K562 (cell line): ENCODE measurements at regions not wholly inside any gene's neighbourhood (a gene's known extent, or its start where the extent isn't known, plus 50 kb on each side); places are given as distances from the start of the nearest gene placed in this dataset.

ENCODE experiments used
- ATAC-seq: fragments of 200-7000 bp; cut with Tn5 transposase; 3 replicates; pipeline ENCODE4 v1.9.1; 2020; ENCODE audit warnings: moderate library complexity
- BruUV-seq: library from RNA; stranded (reverse); fragments of 400-500 nt; replicated peaks from 2 replicates; lab custom pipeline; 2021; lab: Mats Ljungman, UMichigan
- CTCF ChIA-PET: fragments of 300-600 bp; formaldehyde crosslinking; extraction: SDS; loops from one replicate; lab custom pipeline; 2021; ENCODE audit warnings: low intra/inter-chr PET ratio; lab: Yijun Ruan, JAX
- POLR2A ChIA-PET: fragments of 300-600, 350-650 bp; sonication (Branson Sonifier 250); formaldehyde crosslinking; extraction: SDS; loops from one replicate; lab custom pipeline; 2021; ENCODE audit warnings: antibody characterized with exemption, inconsistent platforms; lab: Yijun Ruan, JAX
- DNase-seq, 4 experiments: peaks; one replicate each; pipeline versions ENCODE4 v3.0.0 to v3.0.0-alpha.2; 2011 to 2018; ENCODE audit warnings: low spot score in 3 of 4, mixed read lengths in 3 of 4; ENCODE audit errors: extremely low read depth in 1 of 4
- FAIRE-seq: peaks from 2 replicates; lab custom pipeline; 2011; peaks lifted over from hg19 to GRCh38; lab: Jason Lieb, UNC
- H2AFZ ChIP-seq: 2 replicates; pipeline ENCODE4 v1.6.0; 2011; ENCODE audit warnings: low read depth, low read length, control low read depth, inconsistent platforms
- H3K27ac ChIP-seq: fragments of 200-600 bp; 3 replicates; pipeline ENCODE4 v1.8.0; 2011; ENCODE audit warnings: low read depth, mild to moderate bottlenecking, control low read depth, inconsistent platforms, low read length, moderate library complexity, mixed read lengths; ENCODE audit errors: extremely low read depth
- H3K27me3 ChIP-seq, 2 experiments: fragments of 300-600 bp in 1 of 2; 2 replicates in 1 of 2; 3 replicates in 1 of 2; pipeline versions ENCODE4 v1.6.0 to v1.8.0; 2011; ENCODE audit warnings: inconsistent platforms in 2 of 2, low read length in 2 of 2, mild to moderate bottlenecking in 1 of 2, mixed read lengths in 1 of 2, moderate library complexity in 1 of 2; ENCODE audit not compliant: control insufficient read depth in 2 of 2, insufficient read depth in 2 of 2
- H3K36me3 ChIP-seq: fragments of 300-600 bp; 3 replicates; pipeline ENCODE4 v1.8.0; 2011; ENCODE audit warnings: mild to moderate bottlenecking, low read length, inconsistent platforms; ENCODE audit not compliant: control insufficient read depth, insufficient read depth
- H3K4me1 ChIP-seq, 2 experiments: fragments of 200-600 bp in 1 of 2; replicated peaks in 1 of 2; 2 replicates in 1 of 2; 3 replicates in 1 of 2; pipeline versions ENCODE4 v1.5.1 to v1.8.0; 2011; ENCODE audit warnings: inconsistent platforms in 2 of 2, low read length in 2 of 2, mild to moderate bottlenecking in 1 of 2, mixed read lengths in 1 of 2, moderate library complexity in 1 of 2; ENCODE audit not compliant: control insufficient read depth in 2 of 2, insufficient read depth in 2 of 2
- H3K4me2 ChIP-seq: 2 replicates; pipeline ENCODE4 v1.6.1; 2011; ENCODE audit warnings: low read length, control low read depth, inconsistent platforms, mixed read lengths; ENCODE audit not compliant: insufficient read depth
- H3K4me3 ChIP-seq: fragments of 200-600 bp; sonication (generic), shearing (Covaris generic); 2 replicates; pipeline ENCODE4 v1.5.1; 2016; ENCODE audit warnings: control low read depth, inconsistent platforms
- H3K79me2 ChIP-seq: fragments of 200-600 bp; 3 replicates; pipeline ENCODE4 v1.8.0; 2011; ENCODE audit warnings: low read length, inconsistent platforms; ENCODE audit not compliant: control insufficient read depth, insufficient read depth
- H3K9ac ChIP-seq, 2 experiments: 2 replicates each; pipeline versions ENCODE4 v1.6.0 to v1.6.1; 2011; ENCODE audit warnings: low read depth in 2 of 2, low read length in 2 of 2, control low read depth in 1 of 2, inconsistent platforms in 1 of 2, mild to moderate bottlenecking in 1 of 2, mixed read lengths in 1 of 2; ENCODE audit not compliant: insufficient read depth in 1 of 2
- H3K9me1 ChIP-seq: one replicate; pipeline ENCODE4 v1.6.0; 2011; ENCODE audit warnings: inconsistent platforms, mild to moderate bottlenecking, low read length, moderate library complexity; ENCODE audit not compliant: control insufficient read depth, insufficient read depth
- H3K9me3 ChIP-seq: replicated peaks from 2 replicates; pipeline ENCODE4 v1.5.1; 2011; ENCODE audit warnings: low read depth, low read length, inconsistent platforms; ENCODE audit not compliant: control insufficient read depth, insufficient read depth
- H4K20me1 ChIP-seq: replicated peaks from 2 replicates; pipeline ENCODE4 v1.6.1; 2011; ENCODE audit warnings: low read length, inconsistent platforms, mixed read lengths; ENCODE audit not compliant: control insufficient read depth, insufficient read depth
- C11orf30 ChIP-seq: fragments of 450-650 bp; IDR thresholded peaks from 2 replicates; pipeline ENCODE4 v1.6.1; 2016; ENCODE audit warnings: low read depth, mild to moderate bottlenecking
- CBFB ChIP-seq: sonication (generic); formaldehyde crosslinking; IDR thresholded peaks from 2 replicates; pipeline ENCODE4 v1.4.0; 2020; ENCODE audit warnings: mild to moderate bottlenecking, missing genetic modification reagents
- L3MBTL2 ChIP-seq: fragments of 450-650 bp; IDR thresholded peaks from 2 replicates; pipeline ENCODE4 v1.6.1; 2016; ENCODE audit warnings: mild to moderate bottlenecking, moderate library complexity
- MAFF ChIP-seq: IDR thresholded peaks from 2 replicates; pipeline ENCODE4 v1.6.1; 2012; ENCODE audit warnings: low read length, improper control_type of control experiment
- MAFK ChIP-seq: IDR thresholded peaks from 2 replicates; pipeline ENCODE4 v1.6.1; 2011; ENCODE audit warnings: low read length, improper control_type of control experiment
- MEIS2 ChIP-seq: fragments of 450-650 bp; IDR thresholded peaks from 2 replicates; pipeline ENCODE4 v1.6.1; 2014; ENCODE audit warnings: mild to moderate bottlenecking; ENCODE audit not compliant: partially characterized antibody
- NFE2L1 ChIP-seq: fragments of 450-650 bp; IDR thresholded peaks from 2 replicates; pipeline ENCODE4 v1.6.1; 2016; ENCODE audit warnings: missing genetic modification characterization, low read depth, mild to moderate bottlenecking, missing compliant biosample characterization, moderate library complexity, borderline replicate concordance
- NONO ChIP-seq, 2 experiments: fragments of 200-400 bp in 1 of 2; fragments of 450-650 bp in 1 of 2; formaldehyde crosslinking in 1 of 2; IDR thresholded peaks; 2 replicates each; pipeline ENCODE4 v1.6.1; 2017; ENCODE audit warnings: low read depth in 2 of 2, mild to moderate bottlenecking in 2 of 2, moderate library complexity in 2 of 2, low read length in 1 of 2
- NR2C2 ChIP-seq, 2 experiments: fragments of 200-800 bp in 1 of 2; sonication (Bioruptor generic) in 1 of 2; sonication (generic) in 1 of 2; formaldehyde crosslinking in 1 of 2; IDR thresholded peaks; 2 replicates each; pipeline versions ENCODE4 v1.6.1 to v1.8.0; 2016 to 2022; ENCODE audit warnings: mild to moderate bottlenecking in 1 of 2, missing compliant biosample characterization in 1 of 2, missing genetic modification characterization in 1 of 2, missing genetic modification reagents in 1 of 2
- PATZ1 ChIP-seq: fragments of 250-450 bp; sonication (Bioruptor Pico); IDR thresholded peaks from 2 replicates; pipeline ENCODE4 v1.5.0; 2020; ENCODE audit warnings: mild to moderate bottlenecking, borderline replicate concordance
- RBBP5 ChIP-seq: fragments of 200-600 bp; sonication (generic); IDR thresholded peaks from 2 replicates; pipeline ENCODE4 v1.6.1; 2012; ENCODE audit warnings: borderline replicate concordance, mild to moderate bottlenecking, low read length, control low read depth, inconsistent platforms; ENCODE audit not compliant: insufficient read depth, poor library complexity, severe bottlenecking
- RBM25 ChIP-seq: fragments of 200-400 bp; formaldehyde crosslinking; IDR thresholded peaks from 2 replicates; pipeline ENCODE4 v1.6.1; 2018; ENCODE audit warnings: low read length, low read depth, moderate library complexity; ENCODE audit not compliant: severe bottlenecking
- RNF2 ChIP-seq: sonication (generic); IDR thresholded peaks from 2 replicates; pipeline ENCODE4 v1.6.1; 2016
- SMARCA5 ChIP-seq: fragments of 450-650 bp; IDR thresholded peaks from 2 replicates; pipeline ENCODE4 v1.6.1; 2016
- ZBTB8A ChIP-seq: fragments of 450-650 bp; IDR thresholded peaks from 2 replicates; pipeline ENCODE4 v1.6.1; 2018; ENCODE audit warnings: mild to moderate bottlenecking, moderate library complexity; ENCODE audit not compliant: partially characterized antibody
- ZNF133 ChIP-seq: fragments of 250-450 bp; sonication (Bioruptor Pico); IDR thresholded peaks from 2 replicates; pipeline ENCODE4 v1.4.0; 2020; ENCODE audit warnings: mild to moderate bottlenecking
- ZNF316 ChIP-seq: fragments of 450-650 bp; IDR thresholded peaks from 2 replicates; pipeline ENCODE4 v1.6.1; 2016
- WGBS: fragments of 100-300 bp; shearing (Covaris generic); methylation state at CpG from one replicate; pipeline ENCODE4 v1.1.6; 2016; ENCODE audit warnings: low coverage, mixed read lengths; ENCODE audit not compliant: insufficient coverage; ENCODE audit errors: missing lambda C conversion rate; 5-methylcytosine and 5-hydroxymethylcytosine counted together
- in situ Hi-C: fragments of 300-500 bp; cut with MboI; formaldehyde crosslinking; loops from 4 replicates; pipeline ENCODE4 v1.15.0; 2018; ENCODE audit warnings: inconsistent platforms, mixed read lengths
- intact Hi-C: fragments of 100-400 bp; cut with micrococcal nuclease; formaldehyde crosslinking; loops from 2 replicates; pipeline ENCODE4 v1.14.2; 2022

GRCh38 chr2:39570130-39570555 is 95.6 kb upstream of the TMEM178A start:
- peak; percentile 66 for TF ChIP-seq ZNF316
- TF ChIP-seq NONO (IDR thresholded peaks at IDR 0.05; ENCODE audit: low read depth in 2 of 2, low read length in 1 of 2), result no peak
- peak; percentile 12; the same call in 1 of the 2 replicates for TF ChIP-seq MAFK
- TF ChIP-seq MAFF, result peak; percentile 22; the same call in 1 of the 2 replicates
- peak; percentile 13; the same call in 1 of the 2 replicates for TF ChIP-seq C11orf30
- no peak for TF ChIP-seq CBFB (CRISPR knock-in tag)
- TF ChIP-seq NR2C2 (CRISPR knock-in tag; IDR thresholded peaks at IDR 0.05), result no peak
- no peak for TF ChIP-seq NR2C2 (tag; IDR thresholded peaks at IDR 0.05)
- CTCF ChIA-PET, result no interaction called here
- Histone ChIP-seq H3K9ac (no peak overlapping the region), H2AFZ (no peak overlapping the region), H3K4me3 (no peak overlapping the region), H3K9me1 (no peaks in the 10 kb centered on the region), H4K20me1 (no peaks in the 10 kb centered on the region), H3K4me2 (no peak overlapping the region), H3K27ac (no peak overlapping the region), H3K27me3 (no peaks in the 10 kb centered on the region; a peak in 1 of 5 replicates), H3K79me2 (no peaks in the 10 kb centered on the region), H3K4me1 (no peaks in the 10 kb centered on the region), H3K36me3 (no peaks in the 10 kb centered on the region), H3K9me3 (no peaks in the 10 kb centered on the region; the same call in 1 of the 2 replicates)
- intact Hi-C loops, result no loop called here
- ATAC-seq (no peak), FAIRE-seq (no peak), DNase-seq (no peak)
- no TSS peak for BruUV-seq
- in situ Hi-C loops, result no loop called here
- 10% methylated on average over 1 of the region's 1 CpG for WGBS
- POLR2A ChIA-PET, result no interaction called here

GRCh38 chr2:39570614-39571013 is 95.1 kb upstream of the TMEM178A start:
- ChIA-PET POLR2A (no interaction called here), CTCF (no interaction called here)
- no TSS peak for BruUV-seq
- Histone ChIP-seq H3K27ac (no peak overlapping the region), H4K20me1 (no peaks in the 10 kb centered on the region), H3K4me1 (no peaks in the 10 kb centered on the region), H3K9me3 (no peaks in the 10 kb centered on the region; the same call in 1 of the 2 replicates), H3K9ac (no peak overlapping the region), H3K4me3 (no peak overlapping the region), H3K36me3 (no peaks in the 10 kb centered on the region), H3K4me2 (no peak overlapping the region), H3K9me1 (no peaks in the 10 kb centered on the region), H2AFZ (no peak overlapping the region), H3K27me3 (no peaks in the 10 kb centered on the region; a peak in 1 of 5 replicates), H3K79me2 (no peaks in the 10 kb centered on the region)
- no peak for ATAC-seq
- 2% methylated on average over 3 of the region's 3 CpGs for WGBS
- FAIRE-seq, result no peak
- no peak for DNase-seq
- in situ Hi-C loops (no loop called here), intact Hi-C loops (no loop called here)
- TF ChIP-seq NFE2L1, result no peak
- TF ChIP-seq RBM25, result no peak
- TF ChIP-seq ZBTB8A, result no peak
- no peak for TF ChIP-seq MEIS2
- no peak for TF ChIP-seq L3MBTL2
- no peak for TF ChIP-seq PATZ1 (CRISPR knock-in tag)
- no peak for TF ChIP-seq RNF2
- no peak for TF ChIP-seq ZNF133 (CRISPR knock-in tag)
- no peak for TF ChIP-seq SMARCA5
- no peak for TF ChIP-seq RBBP5
